IPS DF 4.7 (cell line): ENCODE measurements at regions not wholly inside any gene's neighbourhood (a gene's known extent, or its start where the extent isn't known, plus 50 kb on each side); places are given as distances from the start of the nearest gene placed in this dataset.

Experiments
- DNase-seq: peaks from one replicate; pipeline ENCODE4 v3.0.0-alpha.2; 2013; ENCODE audit warnings: low spot score; ENCODE audit errors: extremely low read depth

GRCh38 chr12:13843841-13844240, 137.6 kb downstream of the GRIN2B start:
- no peak for DNase-seq

- DNase-seq: no peak
Observed at GRCh38 chr12:13841358-13841757, 140.0 kb downstream of the GRIN2B start.

- no peak for DNase-seq
Observed at GRCh38 chr12:13839365-13840336, 141.8 kb downstream of the GRIN2B start.

- DNase-seq: no peak
Observed at GRCh38 chr12:13836099-13836498, 145.3 kb downstream of the GRIN2B start.

- no peak for DNase-seq
Observed at GRCh38 chr12:13835652-13836051, 145.8 kb downstream of the GRIN2B start.

- DNase-seq: no peak
Observed at GRCh38 chr12:13834241-13834640, 147.2 kb downstream of the GRIN2B start.

- no peak for DNase-seq
Observed at GRCh38 chr12:13817131-13817530, 164.3 kb downstream of the GRIN2B start.

- DNase-seq: no peak
Observed at GRCh38 chr12:13816394-13816793, 165.0 kb downstream of the GRIN2B start.

GRCh38 chr12:13812168-13812567, 169.2 kb downstream of the GRIN2B start:
- no peak for DNase-seq

GRCh38 chr12:13811061-13811460, 170.3 kb downstream of the GRIN2B start:
- DNase-seq: no peak

GRCh38 chr12:13805041-13805440, 176.4 kb downstream of the GRIN2B start:
- no peak for DNase-seq

GRCh38 chr12:13801543-13801942, 179.9 kb downstream of the GRIN2B start:
- no peak for DNase-seq

- no peak for DNase-seq
Observed at GRCh38 chr12:13799574-13799973, 181.8 kb downstream of the GRIN2B start.

- no peak for DNase-seq
Observed at GRCh38 chr12:13798162-13798561, 183.2 kb downstream of the GRIN2B start.

GRCh38 chr12:13794706-13795105, 186.7 kb downstream of the GRIN2B start:
- no peak for DNase-seq

GRCh38 chr12:13790317-13790716, 191.1 kb downstream of the GRIN2B start:
- no peak for DNase-seq

GRCh38 chr12:13788626-13789025, 192.8 kb downstream of the GRIN2B start:
- no peak for DNase-seq

- DNase-seq: no peak
Observed at GRCh38 chr12:13786646-13787045, 194.8 kb downstream of the GRIN2B start.

GRCh38 chr12:13784504-13784903, 196.9 kb downstream of the GRIN2B start:
- DNase-seq: no peak

GRCh38 chr12:13780453-13780852, 200.9 kb downstream of the GRIN2B start:
- no peak for DNase-seq

GRCh38 chr12:13777374-13777773, 204.0 kb downstream of the GRIN2B start:
- no peak for DNase-seq

GRCh38 chr12:13772264-13772663, 209.1 kb downstream of the GRIN2B start:
- no peak for DNase-seq

GRCh38 chr12:13770576-13770975, 210.8 kb downstream of the GRIN2B start:
- DNase-seq: no peak
